ENCODE measurements at regions not wholly inside any gene's neighbourhood (a gene's known extent, or its start where the extent isn't known, plus 50 kb on each side); places are given as distances from the start of the nearest gene placed in this dataset.

GRCh38 chr4:92182736-92183407, 120.9 kb upstream of the GRID2 start:
- no peaks in the 10 kb centered on the region for H3K27me3 Mint-ChIP-seq
- ChIA-PET CTCF (no interaction called here), POLR2A (no interaction called here)
- H3K4me1 Mint-ChIP-seq, result no peaks in the 10 kb centered on the region
- no peaks in the 10 kb centered on the region for H3K36me3 Mint-ChIP-seq (ENCODE audit: low read depth)
- H3K4me3 Mint-ChIP-seq, result no peak overlapping the region
- H3K9me3 Mint-ChIP-seq, result peaks cover 8% of the 10 kb centered on the region
- no peak for DNase-seq
- H3K27ac Mint-ChIP-seq, result no peak overlapping the region

DNA sequence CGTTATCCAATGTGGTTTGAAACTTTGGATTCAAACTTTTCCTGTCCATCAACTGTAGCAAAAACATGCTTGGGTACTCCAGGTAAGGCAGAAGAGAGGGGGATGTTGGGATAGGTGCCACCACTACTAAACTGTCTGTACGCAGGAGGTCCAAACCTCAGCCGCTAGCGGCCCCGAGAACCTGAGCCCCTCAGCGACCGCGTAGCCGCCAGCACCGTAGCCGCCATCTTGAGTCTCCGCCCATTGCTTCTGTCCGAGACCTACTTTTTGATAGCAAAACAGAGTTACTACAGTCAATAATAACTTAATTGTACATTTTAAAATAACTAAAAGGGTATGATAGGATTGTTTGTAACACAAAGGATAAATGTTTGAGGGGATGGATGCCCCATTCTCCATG, 119.9 kb upstream of the GRID2 start:
- DNase-seq, result no peak
- H3K27me3 Mint-ChIP-seq, result no peaks in the 10 kb centered on the region
- H3K4me3 Mint-ChIP-seq, result no peak overlapping the region
- CTCF ChIA-PET, result no interaction called here
- H3K4me1 Mint-ChIP-seq, result no peaks in the 10 kb centered on the region
- no peaks in the 10 kb centered on the region for H3K36me3 Mint-ChIP-seq (ENCODE audit: low read depth)
- POLR2A ChIA-PET, result no interaction called here
- H3K27ac Mint-ChIP-seq, result no peak overlapping the region
- H3K9me3 Mint-ChIP-seq, result peaks cover 10% of the 10 kb centered on the region

DNA sequence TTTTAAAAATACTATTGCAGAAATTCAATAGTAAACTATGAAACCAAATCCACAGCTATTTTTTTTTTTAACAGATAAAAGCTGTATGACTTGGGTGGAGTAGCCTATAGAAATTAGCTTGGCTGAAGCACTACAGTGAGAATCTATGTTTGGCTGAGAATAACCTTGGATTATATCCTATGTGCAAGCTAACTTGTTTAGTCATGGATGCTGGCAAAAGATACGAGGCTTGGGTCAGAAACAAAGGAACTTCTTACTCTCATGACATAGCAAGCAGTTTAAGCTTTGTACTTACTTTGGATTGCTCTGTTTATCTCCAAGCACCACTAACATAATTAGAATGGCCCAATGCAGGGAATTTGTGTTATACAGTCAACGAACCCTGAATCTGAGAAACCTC, 119.2 kb upstream of the GRID2 start:
- CTCF ChIA-PET, result no interaction called here

DNA sequence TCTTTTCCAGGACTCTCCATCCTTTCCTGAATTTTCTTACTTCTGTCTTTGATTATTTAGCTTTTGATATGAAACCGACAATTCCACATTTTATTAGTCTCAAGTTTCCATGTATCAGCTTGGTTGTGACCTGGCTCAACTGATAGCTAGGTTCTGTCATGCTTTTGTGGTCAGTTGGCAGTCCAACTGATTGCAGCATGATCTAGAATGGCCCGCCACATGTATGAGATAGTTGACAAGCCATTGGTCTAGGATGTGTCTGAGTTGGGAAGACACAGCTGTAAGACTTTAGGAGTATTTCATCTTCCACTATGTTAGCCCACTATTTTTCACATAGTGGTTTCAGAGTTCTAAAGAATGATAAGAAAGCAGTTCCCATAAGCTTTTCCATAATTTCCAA, 117.5 kb upstream of the GRID2 start:
- Mint-ChIP-seq H3K4me1 (no peaks in the 10 kb centered on the region), H3K9me3 (peaks cover 14% of the 10 kb centered on the region), H3K36me3 (ENCODE audit: low read depth) (no peaks in the 10 kb centered on the region), H3K27ac (no peak overlapping the region), H3K4me3 (no peak overlapping the region), H3K27me3 (no peaks in the 10 kb centered on the region)
- POLR2A ChIA-PET, result no interaction called here
- no peak for DNase-seq
- CTCF ChIA-PET, result no interaction called here

More for the DNA sequence above, 119.2 kb upstream of the GRID2 start:
- H3K27me3 Mint-ChIP-seq, result no peaks in the 10 kb centered on the region
- H3K4me3 Mint-ChIP-seq, result no peak overlapping the region
- no peaks in the 10 kb centered on the region for H3K4me1 Mint-ChIP-seq
- POLR2A ChIA-PET, result no interaction called here
- no peak overlapping the region for H3K27ac Mint-ChIP-seq
- no peak for DNase-seq
- no peaks in the 10 kb centered on the region for H3K36me3 Mint-ChIP-seq (ENCODE audit: low read depth)
- peaks cover 10% of the 10 kb centered on the region for H3K9me3 Mint-ChIP-seq

DNA sequence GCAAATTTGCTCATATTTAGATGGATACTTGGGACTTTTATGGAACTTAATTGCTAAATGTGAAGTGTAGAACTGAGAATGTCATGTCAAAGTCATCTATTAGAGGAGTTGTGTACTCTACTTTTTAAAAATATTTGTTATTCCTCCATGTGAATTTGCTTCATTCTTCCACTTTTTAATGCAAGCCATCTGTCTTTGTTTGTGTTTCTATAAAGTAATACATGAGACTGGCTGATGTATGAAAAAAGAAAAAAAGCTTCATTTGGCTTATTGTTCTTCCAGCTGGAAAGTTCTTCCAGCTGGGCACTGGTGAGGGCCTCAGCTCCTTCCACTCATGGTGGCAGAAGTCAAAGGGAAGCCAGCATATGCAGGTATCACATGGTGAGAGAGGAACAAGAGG, 114.6 kb upstream of the GRID2 start:
- Mint-ChIP-seq H3K27ac (no peak overlapping the region), H3K4me1 (no peaks in the 10 kb centered on the region), H3K4me3 (no peak overlapping the region), H3K36me3 (ENCODE audit: low read depth) (no peaks in the 10 kb centered on the region), H3K9me3 (peaks cover 7% of the 10 kb centered on the region), H3K27me3 (no peaks in the 10 kb centered on the region)
- CTCF ChIA-PET, result no interaction called here
- no peak for DNase-seq
- POLR2A ChIA-PET, result no interaction called here

DNA sequence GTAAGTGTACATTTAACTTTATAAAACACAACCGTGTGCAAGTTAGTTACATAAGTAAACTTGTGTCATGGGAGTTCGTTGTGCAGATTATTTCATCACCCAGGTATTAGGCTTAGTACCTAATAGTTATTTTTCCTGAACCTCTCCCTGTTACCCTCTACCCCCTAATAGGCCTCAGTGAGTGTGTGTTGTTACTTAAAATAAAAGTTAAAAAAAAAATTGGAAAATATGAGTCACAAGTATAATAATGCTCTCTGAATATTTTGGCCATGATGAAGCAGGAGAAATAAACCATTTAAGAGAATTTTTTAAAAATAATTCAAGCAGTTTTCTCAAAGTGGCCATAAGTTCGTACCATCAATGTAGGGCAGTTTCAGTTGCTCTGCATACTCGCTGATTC, 105.1 kb upstream of the GRID2 start:
- no peaks in the 10 kb centered on the region for H3K9me3 Mint-ChIP-seq
- DNase-seq, result no peak
- H3K27me3 Mint-ChIP-seq, result no peaks in the 10 kb centered on the region
- H3K4me1 Mint-ChIP-seq, result no peaks in the 10 kb centered on the region
- H3K27ac Mint-ChIP-seq, result no peak overlapping the region
- POLR2A ChIA-PET, result no interaction called here
- CTCF ChIA-PET, result no interaction called here
- no peaks in the 10 kb centered on the region for H3K36me3 Mint-ChIP-seq (ENCODE audit: low read depth)
- H3K4me3 Mint-ChIP-seq, result no peak overlapping the region

GRCh38 chr4:92199135-92199534, 104.6 kb upstream of the GRID2 start:
- H3K36me3 Mint-ChIP-seq (ENCODE audit: low read depth), result no peaks in the 10 kb centered on the region
- no peaks in the 10 kb centered on the region for H3K27me3 Mint-ChIP-seq
- no peaks in the 10 kb centered on the region for H3K9me3 Mint-ChIP-seq
- POLR2A ChIA-PET, result no interaction called here
- CTCF ChIA-PET, result no interaction called here
- DNase-seq, result no peak
- H3K4me1 Mint-ChIP-seq, result no peaks in the 10 kb centered on the region
- H3K27ac Mint-ChIP-seq, result no peak overlapping the region
- H3K4me3 Mint-ChIP-seq, result no peak overlapping the region

DNA sequence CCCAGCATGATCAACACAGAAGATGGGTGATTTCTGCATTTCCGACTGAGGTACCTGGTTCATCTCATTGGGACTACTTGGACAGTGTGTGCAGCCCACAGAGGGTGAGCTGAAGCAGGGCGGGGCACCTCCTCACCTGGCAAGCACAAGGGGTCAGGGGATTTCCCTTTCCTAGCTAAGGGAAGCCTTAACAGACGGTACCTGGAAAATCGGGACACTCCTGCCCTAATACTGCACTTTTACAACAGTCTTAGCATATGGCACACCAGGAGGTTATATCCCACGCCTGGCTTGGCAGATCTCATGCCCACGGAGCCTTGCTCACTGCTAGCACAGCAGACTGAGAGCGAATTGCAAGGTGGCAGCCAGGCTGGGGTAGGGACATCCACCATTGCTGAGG, 92.9 kb upstream of the GRID2 start:
- no peaks in the 10 kb centered on the region for H3K27me3 Mint-ChIP-seq
- no peak overlapping the region for H3K4me3 Mint-ChIP-seq
- ChIA-PET POLR2A (no interaction called here), CTCF (no interaction called here)
- DNase-seq, result no peak
- no peaks in the 10 kb centered on the region for H3K4me1 Mint-ChIP-seq
- H3K36me3 Mint-ChIP-seq (ENCODE audit: low read depth), result no peaks in the 10 kb centered on the region
- no peaks in the 10 kb centered on the region for H3K9me3 Mint-ChIP-seq
- no peak overlapping the region for H3K27ac Mint-ChIP-seq

DNA sequence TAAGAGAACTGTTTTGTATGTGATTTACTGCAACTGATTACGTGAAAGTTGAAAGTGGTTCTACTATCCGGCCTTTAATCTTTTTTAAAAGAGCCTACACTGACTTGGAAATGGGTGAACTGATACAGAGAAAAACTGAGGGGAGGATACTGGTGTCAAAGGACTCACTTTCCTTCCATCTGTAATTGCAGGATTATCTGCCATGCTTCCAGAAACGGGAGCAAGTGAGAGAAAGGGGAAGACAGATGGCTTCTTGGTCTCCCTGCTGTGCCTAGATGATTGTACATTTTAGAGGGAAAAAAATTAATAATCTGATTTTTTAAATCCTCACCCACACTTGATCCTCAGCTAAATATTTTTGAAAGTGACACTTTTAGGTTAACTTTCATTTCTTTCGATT, 88.3 kb upstream of the GRID2 start:
- Mint-ChIP-seq H3K27me3 (no peaks in the 10 kb centered on the region), H3K36me3 (ENCODE audit: low read depth) (no peaks in the 10 kb centered on the region), H3K4me3 (no peak overlapping the region), H3K9me3 (peaks cover 4% of the 10 kb centered on the region), H3K4me1 (no peaks in the 10 kb centered on the region), H3K27ac (no peak overlapping the region)
- DNase-seq, result no peak
- POLR2A ChIA-PET, result no interaction called here
- CTCF ChIA-PET, result no interaction called here

GRCh38 chr4:92231511-92231910, 72.3 kb upstream of the GRID2 start:
- DNase-seq, result no peak
- ChIA-PET POLR2A (no interaction called here), CTCF (no interaction called here)
- no peaks in the 10 kb centered on the region for H3K36me3 Mint-ChIP-seq (ENCODE audit: low read depth)
- peaks cover 1% of the 10 kb centered on the region for H3K9me3 Mint-ChIP-seq
- H3K4me1 Mint-ChIP-seq, result no peaks in the 10 kb centered on the region
- H3K27ac Mint-ChIP-seq, result no peak overlapping the region
- no peaks in the 10 kb centered on the region for H3K27me3 Mint-ChIP-seq
- no peak overlapping the region for H3K4me3 Mint-ChIP-seq

DNA sequence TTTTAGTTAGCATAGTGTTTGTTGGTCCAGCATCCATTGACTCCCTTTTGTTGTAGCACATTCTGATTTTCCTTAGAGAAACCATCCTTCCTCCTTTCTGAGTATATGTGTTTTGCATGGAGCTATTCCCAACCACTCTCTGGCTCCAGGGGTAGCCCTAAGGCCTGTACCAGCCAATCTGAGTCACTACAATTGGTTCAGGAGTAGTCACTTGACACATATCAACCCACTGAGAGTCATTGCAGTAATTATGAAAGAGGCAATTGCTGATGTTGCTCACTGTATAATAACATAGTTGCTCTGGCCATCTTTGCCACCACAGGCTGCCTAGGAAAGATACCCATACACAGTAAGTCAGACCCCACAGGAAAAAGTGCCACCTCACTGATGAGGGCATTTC, 71.2 kb upstream of the GRID2 start:
- Mint-ChIP-seq H3K9me3 (no peaks in the 10 kb centered on the region), H3K4me3 (no peak overlapping the region), H3K4me1 (no peaks in the 10 kb centered on the region), H3K36me3 (ENCODE audit: low read depth) (no peaks in the 10 kb centered on the region), H3K27me3 (no peaks in the 10 kb centered on the region), H3K27ac (no peak overlapping the region)
- no peak for DNase-seq
- ChIA-PET POLR2A (no interaction called here), CTCF (no interaction called here)

DNA sequence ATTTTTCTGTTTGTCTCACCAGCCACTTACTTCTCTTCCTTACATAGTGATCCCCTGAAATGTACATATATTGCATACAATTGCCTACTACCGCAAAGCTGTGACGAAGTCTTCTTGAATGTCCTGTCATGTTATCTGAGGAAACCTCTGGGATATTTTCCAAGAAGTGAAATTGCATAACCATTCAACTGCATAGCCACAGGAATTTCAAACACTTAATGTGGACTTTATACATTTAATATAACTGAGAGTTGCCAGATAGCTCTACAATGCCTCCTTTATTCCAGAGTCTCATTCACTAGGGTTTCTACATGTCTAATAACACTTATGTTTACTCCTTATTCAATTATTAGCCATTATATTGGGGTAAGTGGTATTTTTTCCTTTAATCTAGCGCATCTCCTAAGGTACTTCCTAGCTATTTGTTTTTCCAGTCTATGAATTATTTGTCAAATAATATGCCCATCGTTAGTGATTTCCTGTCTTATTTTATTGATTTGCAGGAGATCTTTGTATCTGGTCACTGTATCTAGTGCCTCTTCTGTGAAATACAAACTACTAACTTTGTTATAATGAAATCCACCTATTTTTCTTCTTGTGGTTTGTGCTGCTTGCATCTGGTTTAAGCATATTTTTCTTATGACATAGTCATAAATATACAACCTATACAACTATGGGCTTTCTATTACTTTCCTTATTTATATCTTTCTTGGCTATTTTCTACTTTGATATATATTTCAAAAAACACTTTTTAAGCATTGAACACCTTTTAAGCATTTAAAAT, 69.2 kb upstream of the GRID2 start:
- no peak overlapping the region for H3K27ac Mint-ChIP-seq

GRCh38 chr4:92235731-92236130, 68.0 kb upstream of the GRID2 start:
- ChIA-PET POLR2A (no interaction called here), CTCF (no interaction called here)
- Mint-ChIP-seq H3K27ac (no peak overlapping the region), H3K4me3 (no peak overlapping the region), H3K4me1 (no peaks in the 10 kb centered on the region), H3K9me3 (peaks cover 5% of the 10 kb centered on the region), H3K27me3 (no peaks in the 10 kb centered on the region), H3K36me3 (ENCODE audit: low read depth) (no peaks in the 10 kb centered on the region)
- no peak for DNase-seq

More for the DNA sequence above, 69.2 kb upstream of the GRID2 start:
- Mint-ChIP-seq H3K9me3 (peaks cover 3% of the 10 kb centered on the region), H3K27me3 (no peaks in the 10 kb centered on the region), H3K36me3 (ENCODE audit: low read depth) (no peaks in the 10 kb centered on the region), H3K4me1 (no peaks in the 10 kb centered on the region), H3K4me3 (no peak overlapping the region)
- ChIA-PET CTCF (no interaction called here), POLR2A (no interaction called here)
- DNase-seq, result no peak

DNA sequence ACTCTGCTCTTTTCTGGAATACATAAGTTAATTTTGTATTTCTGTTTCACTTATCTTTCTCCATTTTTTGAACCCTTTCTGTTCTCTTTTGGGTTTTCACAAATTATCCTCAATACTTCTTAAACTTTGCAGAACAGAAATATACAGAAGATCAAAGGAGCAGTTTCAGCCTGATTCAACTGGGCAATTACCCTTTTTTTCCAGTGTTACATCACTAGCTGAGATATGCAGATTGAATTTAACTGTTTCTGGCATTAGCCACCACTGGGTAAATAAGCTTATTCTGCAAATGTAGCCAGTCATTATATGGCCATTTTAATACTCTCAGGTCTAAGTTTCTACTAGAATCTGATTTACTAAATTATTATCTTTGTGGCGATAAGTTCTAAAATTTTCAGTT, 66.9 kb upstream of the GRID2 start:
- CTCF ChIA-PET, result no interaction called here
- Mint-ChIP-seq H3K27ac (no peak overlapping the region), H3K4me3 (no peak overlapping the region), H3K27me3 (no peaks in the 10 kb centered on the region), H3K36me3 (ENCODE audit: low read depth) (no peaks in the 10 kb centered on the region), H3K4me1 (no peaks in the 10 kb centered on the region), H3K9me3 (peaks cover 5% of the 10 kb centered on the region)
- DNase-seq, result no peak
- POLR2A ChIA-PET, result no interaction called here

Measured in activated CD4-positive, alpha-beta T cell treated with anti-CD3 and anti-CD28 coated beads, Interleukin-2, amount 10 ng/mL, durations not matched to agents 7 days and 5 days (primary cell).